ENCODE measurements at regions not wholly inside any gene's neighbourhood (a gene's known extent, or its start where the extent isn't known, plus 50 kb on each side); places are given as distances from the start of the nearest gene placed in this dataset.

- no peak overlapping the region for H3K27ac ChIP-seq (ENCODE audit: low read length)
- H3K9me3 ChIP-seq (ENCODE audit: insufficient read depth, low read depth, low read length), result no peaks in the 10 kb centered on the region
- H3K27me3 ChIP-seq (ENCODE audit: insufficient read depth, low read length), result no peaks in the 10 kb centered on the region
- H3K4me3 ChIP-seq (ENCODE audit: low read length), result no peak overlapping the region
- H3K36me3 ChIP-seq (ENCODE audit: insufficient read depth, low read depth, low read length), result no peaks in the 10 kb centered on the region
- H3K9ac ChIP-seq (ENCODE audit: low read depth, low read length), result no peak overlapping the region
- H3K4me1 ChIP-seq (ENCODE audit: insufficient read depth, low read length), result peaks cover 9% of the 10 kb centered on the region; the same call in 1 of the 2 replicates
Observed at GRCh38 chr16:73396556-73396955, 348.6 kb upstream of the ZFHX3 start.

GRCh38 chr16:73390936-73391335, 343.0 kb upstream of the ZFHX3 start:
- Histone ChIP-seq H3K27ac (ENCODE audit: low read length) (no peak overlapping the region), H3K4me1 (ENCODE audit: insufficient read depth, low read length) (peaks cover 3% of the 10 kb centered on the region; the same call in 1 of the 2 replicates), H3K27me3 (ENCODE audit: insufficient read depth, low read length) (no peaks in the 10 kb centered on the region), H3K4me3 (ENCODE audit: low read length) (no peak overlapping the region), H3K36me3 (ENCODE audit: insufficient read depth, low read depth, low read length) (no peaks in the 10 kb centered on the region), H3K9ac (ENCODE audit: low read depth, low read length) (no peak overlapping the region), H3K9me3 (ENCODE audit: insufficient read depth, low read depth, low read length) (no peaks in the 10 kb centered on the region)

DNA sequence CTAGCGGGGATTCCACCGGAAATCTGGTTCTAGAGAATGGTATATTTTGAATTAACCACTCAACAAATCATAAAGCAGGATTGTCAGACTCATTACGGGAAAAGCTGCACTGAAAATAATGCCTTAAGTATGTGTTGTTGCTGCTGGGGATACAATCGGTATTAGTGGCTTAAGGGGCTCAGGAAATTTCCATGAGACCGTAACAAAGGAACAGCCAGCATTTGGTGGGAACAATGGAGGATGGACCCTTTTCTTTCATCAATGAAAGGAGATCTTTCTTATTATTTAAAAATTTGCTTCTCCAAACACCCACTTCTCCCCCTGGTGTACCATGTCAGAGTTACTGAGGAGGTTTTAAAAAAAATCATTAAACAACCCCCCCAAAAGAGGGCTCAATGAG, 342.6 kb upstream of the ZFHX3 start:
- Histone ChIP-seq H3K27me3 (ENCODE audit: insufficient read depth, low read length) (no peaks in the 10 kb centered on the region), H3K4me3 (ENCODE audit: low read length) (no peak overlapping the region), H3K4me1 (ENCODE audit: insufficient read depth, low read length) (peaks cover 3% of the 10 kb centered on the region; the same call in 1 of the 2 replicates), H3K27ac (ENCODE audit: low read length) (no peak overlapping the region), H3K9ac (ENCODE audit: low read depth, low read length) (no peak overlapping the region), H3K36me3 (ENCODE audit: insufficient read depth, low read depth, low read length) (no peaks in the 10 kb centered on the region), H3K9me3 (ENCODE audit: insufficient read depth, low read depth, low read length) (no peaks in the 10 kb centered on the region)

GRCh38 chr16:73389085-73389484, 341.2 kb upstream of the ZFHX3 start:
- Histone ChIP-seq H3K9ac (ENCODE audit: low read depth, low read length) (no peak overlapping the region), H3K4me3 (ENCODE audit: low read length) (no peak overlapping the region), H3K4me1 (ENCODE audit: insufficient read depth, low read length) (peaks cover 3% of the 10 kb centered on the region; the same call in 1 of the 2 replicates), H3K36me3 (ENCODE audit: insufficient read depth, low read depth, low read length) (no peaks in the 10 kb centered on the region), H3K27ac (ENCODE audit: low read length) (no peak overlapping the region), H3K9me3 (ENCODE audit: insufficient read depth, low read depth, low read length) (no peaks in the 10 kb centered on the region), H3K27me3 (ENCODE audit: insufficient read depth, low read length) (no peaks in the 10 kb centered on the region)

DNA sequence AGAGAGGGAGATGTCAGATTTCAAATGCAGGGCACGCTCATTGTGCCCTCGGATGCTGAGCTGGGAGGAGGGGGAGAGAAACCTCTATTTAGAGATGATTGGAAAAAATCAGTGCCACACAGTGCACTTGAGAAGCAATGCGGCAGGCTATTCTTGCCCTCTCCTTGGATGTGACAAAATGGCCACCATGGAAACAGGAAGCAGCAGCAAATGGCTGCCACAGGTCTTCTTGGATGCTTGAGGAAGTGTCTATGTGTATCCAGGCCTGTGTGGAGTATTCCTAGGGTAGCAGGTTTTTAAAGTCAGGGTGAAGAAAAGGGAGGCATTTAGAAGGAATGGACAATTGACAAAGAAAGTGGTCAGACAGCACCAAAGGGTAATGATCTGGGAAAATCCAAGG, 340.1 kb upstream of the ZFHX3 start:
- H3K27me3 ChIP-seq (ENCODE audit: insufficient read depth, low read length), result no peaks in the 10 kb centered on the region
- H3K9me3 ChIP-seq (ENCODE audit: insufficient read depth, low read depth, low read length), result no peaks in the 10 kb centered on the region
- H3K4me3 ChIP-seq (ENCODE audit: low read length), result no peak overlapping the region
- H3K4me1 ChIP-seq (ENCODE audit: insufficient read depth, low read length), result peaks cover 3% of the 10 kb centered on the region; the same call in 1 of the 2 replicates
- no peak overlapping the region for H3K9ac ChIP-seq (ENCODE audit: low read depth, low read length)
- H3K36me3 ChIP-seq (ENCODE audit: insufficient read depth, low read depth, low read length), result no peaks in the 10 kb centered on the region
- no peak overlapping the region for H3K27ac ChIP-seq (ENCODE audit: low read length)

- H3K4me1 ChIP-seq (ENCODE audit: insufficient read depth, low read length), result peaks cover 2% of the 10 kb centered on the region; the same call in 1 of the 2 replicates
- no peak overlapping the region for H3K9ac ChIP-seq (ENCODE audit: low read depth, low read length)
- H3K4me3 ChIP-seq (ENCODE audit: low read length), result no peak overlapping the region
- H3K27me3 ChIP-seq (ENCODE audit: insufficient read depth, low read length), result no peaks in the 10 kb centered on the region
- no peak overlapping the region for H3K27ac ChIP-seq (ENCODE audit: low read length)
- no peaks in the 10 kb centered on the region for H3K9me3 ChIP-seq (ENCODE audit: insufficient read depth, low read depth, low read length)
- no peaks in the 10 kb centered on the region for H3K36me3 ChIP-seq (ENCODE audit: insufficient read depth, low read depth, low read length)
Observed at GRCh38 chr16:73385696-73386095, 337.8 kb upstream of the ZFHX3 start.

GRCh38 chr16:73384506-73385089, 336.7 kb upstream of the ZFHX3 start:
- H3K9ac ChIP-seq (ENCODE audit: low read depth, low read length), result no peak overlapping the region
- no peaks in the 10 kb centered on the region; the same call in 1 of the 2 replicates for H3K4me1 ChIP-seq (ENCODE audit: insufficient read depth, low read length)
- H3K9me3 ChIP-seq (ENCODE audit: insufficient read depth, low read depth, low read length), result no peaks in the 10 kb centered on the region
- H3K36me3 ChIP-seq (ENCODE audit: insufficient read depth, low read depth, low read length), result no peaks in the 10 kb centered on the region
- H3K27me3 ChIP-seq (ENCODE audit: insufficient read depth, low read length), result no peaks in the 10 kb centered on the region
- H3K27ac ChIP-seq (ENCODE audit: low read length), result no peak overlapping the region
- no peak overlapping the region for H3K4me3 ChIP-seq (ENCODE audit: low read length)

- Histone ChIP-seq H3K36me3 (ENCODE audit: insufficient read depth, low read depth, low read length) (no peaks in the 10 kb centered on the region), H3K27me3 (ENCODE audit: insufficient read depth, low read length) (no peaks in the 10 kb centered on the region), H3K4me1 (ENCODE audit: insufficient read depth, low read length) (no peaks in the 10 kb centered on the region; the same call in 1 of the 2 replicates), H3K27ac (ENCODE audit: low read length) (no peak overlapping the region), H3K9me3 (ENCODE audit: insufficient read depth, low read depth, low read length) (no peaks in the 10 kb centered on the region), H3K9ac (ENCODE audit: low read depth, low read length) (no peak overlapping the region), H3K4me3 (ENCODE audit: low read length) (no peak overlapping the region)
Observed at GRCh38 chr16:73383988-73384365, 336.0 kb upstream of the ZFHX3 start.

GRCh38 chr16:73383195-73383987, 335.5 kb upstream of the ZFHX3 start:
- Histone ChIP-seq H3K9ac (ENCODE audit: low read depth, low read length) (no peak overlapping the region), H3K27ac (ENCODE audit: low read length) (no peak overlapping the region), H3K4me1 (ENCODE audit: insufficient read depth, low read length) (no peaks in the 10 kb centered on the region; the same call in 1 of the 2 replicates), H3K36me3 (ENCODE audit: insufficient read depth, low read depth, low read length) (no peaks in the 10 kb centered on the region), H3K27me3 (ENCODE audit: insufficient read depth, low read length) (no peaks in the 10 kb centered on the region), H3K4me3 (ENCODE audit: low read length) (no peak overlapping the region), H3K9me3 (ENCODE audit: insufficient read depth, low read depth, low read length) (no peaks in the 10 kb centered on the region)

- Histone ChIP-seq H3K9me3 (ENCODE audit: insufficient read depth, low read depth, low read length) (no peaks in the 10 kb centered on the region), H3K4me1 (ENCODE audit: insufficient read depth, low read length) (no peaks in the 10 kb centered on the region; the same call in 1 of the 2 replicates), H3K9ac (ENCODE audit: low read depth, low read length) (no peak overlapping the region), H3K36me3 (ENCODE audit: insufficient read depth, low read depth, low read length) (no peaks in the 10 kb centered on the region), H3K27me3 (ENCODE audit: insufficient read depth, low read length) (no peaks in the 10 kb centered on the region), H3K27ac (ENCODE audit: low read length) (no peak overlapping the region), H3K4me3 (ENCODE audit: low read length) (no peak overlapping the region)
Observed at GRCh38 chr16:73378471-73378870, 330.5 kb upstream of the ZFHX3 start.

DNA sequence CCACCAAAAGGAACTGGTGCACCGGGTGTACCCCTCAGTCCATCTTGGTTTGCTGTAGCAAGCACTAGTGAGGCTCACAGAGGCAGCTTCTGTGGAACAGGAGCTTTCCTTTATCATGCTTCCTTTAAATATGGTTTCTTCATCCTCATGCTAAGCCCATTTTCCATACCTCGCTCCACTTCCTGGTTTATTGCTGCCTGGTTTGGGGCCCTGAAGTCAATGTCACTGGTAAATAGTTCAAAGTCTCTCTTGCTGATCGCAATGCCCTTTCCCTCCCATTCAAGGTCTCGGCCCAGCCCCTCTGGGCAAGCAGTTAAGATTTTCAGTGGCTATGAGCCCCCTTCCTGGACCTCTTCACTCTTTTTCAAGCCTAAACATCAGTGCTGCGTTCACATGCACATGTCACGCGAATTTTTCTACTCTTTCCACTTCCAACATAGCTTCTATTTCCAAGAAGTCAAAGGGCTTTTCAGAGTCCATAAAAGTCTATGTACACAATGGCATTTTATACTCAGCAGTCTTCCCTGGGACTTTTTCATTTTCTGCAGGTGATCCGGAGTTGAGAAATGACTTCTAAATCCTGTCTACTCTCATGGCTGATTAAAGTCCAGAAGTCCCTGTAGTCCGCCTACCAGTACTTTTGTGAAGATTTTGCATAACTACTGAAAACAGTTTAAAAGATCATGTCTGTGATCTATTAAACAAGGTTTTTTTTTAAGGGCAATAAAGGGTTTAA, 323.8 kb upstream of the ZFHX3 start:
- Histone ChIP-seq H3K9ac (ENCODE audit: low read depth, low read length) (no peak overlapping the region), H3K4me1 (ENCODE audit: insufficient read depth, low read length) (no peaks in the 10 kb centered on the region), H3K27ac (ENCODE audit: low read length) (no peak overlapping the region), H3K27me3 (ENCODE audit: insufficient read depth, low read length) (no peaks in the 10 kb centered on the region), H3K36me3 (ENCODE audit: insufficient read depth, low read depth, low read length) (no peaks in the 10 kb centered on the region), H3K4me3 (ENCODE audit: low read length) (no peak overlapping the region), H3K9me3 (ENCODE audit: insufficient read depth, low read depth, low read length) (no peaks in the 10 kb centered on the region)

Measured in iPS-20b (cell line).